SK-N-SH treated with all-trans-retinoic acid at 6 μM for 48 hours (cell line): ENCODE measurements at regions not wholly inside any gene's neighbourhood (a gene's known extent, or its start where the extent isn't known, plus 50 kb on each side); places are given as distances from the start of the nearest gene placed in this dataset.

Experiments used
- ATAC-seq: fragments of 200-7000 bp; cut with Tn5 transposase; 3 replicates; pipeline ENCODE4 v1.9.1; 2020; ENCODE audit warnings: mild to moderate bottlenecking, moderate library complexity
- ARNTL ChIP-seq: fragments of 450-650 bp; formaldehyde crosslinking; IDR thresholded peaks from 2 replicates; pipeline ENCODE4 v1.5.0; 2020; ENCODE audit warnings: low read depth, mild to moderate bottlenecking, moderate library complexity, borderline replicate concordance
- BACH2 ChIP-seq: fragments of 250-450 bp; sonication (Bioruptor Pico); IDR thresholded peaks from 2 replicates; pipeline ENCODE4 v1.9.0; 2021; ENCODE audit warnings: mild to moderate bottlenecking, borderline replicate concordance
- CSDC2 ChIP-seq: fragments of 250-450 bp; sonication (Bioruptor Pico); IDR thresholded peaks from 2 replicates; pipeline ENCODE4 v1.5.0; 2020; ENCODE audit warnings: mild to moderate bottlenecking, moderate library complexity
- GLIS3 ChIP-seq: fragments of 250-450 bp; sonication (Bioruptor Pico); IDR thresholded peaks from 2 replicates; pipeline ENCODE4 v1.5.0; 2020; ENCODE audit warnings: mild to moderate bottlenecking, moderate library complexity
- PPARA ChIP-seq: fragments of 250-450 bp; sonication (Bioruptor Pico); IDR thresholded peaks from 2 replicates; pipeline ENCODE4 v1.5.0; 2020; ENCODE audit warnings: mild to moderate bottlenecking, borderline replicate concordance
- SNAI2 ChIP-seq: fragments of 250-450 bp; sonication (Bioruptor Pico); IDR thresholded peaks from 2 replicates; pipeline ENCODE4 v1.5.0; 2020; ENCODE audit warnings: mild to moderate bottlenecking, moderate library complexity
- ZC3H10 ChIP-seq: fragments of 250-450 bp; sonication (Bioruptor Pico); IDR thresholded peaks from 2 replicates; pipeline ENCODE4 v1.5.1; 2021; ENCODE audit warnings: mild to moderate bottlenecking, moderate library complexity
- ZFP3 ChIP-seq: fragments of 250-450 bp; sonication (Bioruptor Pico); IDR thresholded peaks from 2 replicates; pipeline ENCODE4 v1.5.0; 2020; ENCODE audit warnings: mild to moderate bottlenecking, moderate library complexity
- ZFP30 ChIP-seq: fragments of 450-650 bp; formaldehyde crosslinking; IDR thresholded peaks from 2 replicates; pipeline ENCODE4 v1.5.0; 2022; ENCODE audit warnings: mild to moderate bottlenecking, moderate library complexity
- ZNF70 ChIP-seq: fragments of 450-650 bp; formaldehyde crosslinking; IDR thresholded peaks from 2 replicates; pipeline ENCODE4 v1.5.0; 2020; ENCODE audit warnings: mild to moderate bottlenecking, moderate library complexity
- ZNF8 ChIP-seq: fragments of 450-650 bp; formaldehyde crosslinking; IDR thresholded peaks from 2 replicates; pipeline ENCODE4 v1.5.0; 2020; ENCODE audit warnings: mild to moderate bottlenecking, moderate library complexity
- TF ChIP-seq, protein P1 (sequence below): fragments of 250-450 bp; sonication (Bioruptor Pico); IDR thresholded peaks from 2 replicates; pipeline ENCODE4 v1.5.1; 2021; ENCODE audit warnings: mild to moderate bottlenecking, moderate library complexity
- TF ChIP-seq, protein P2 (sequence below): fragments of 250-450 bp; sonication (Bioruptor Pico); IDR thresholded peaks from 2 replicates; pipeline ENCODE4 v1.8.0; 2021; ENCODE audit warnings: low read depth, mild to moderate bottlenecking, moderate library complexity, borderline replicate concordance
- TF ChIP-seq, protein P3 (sequence below): fragments of 250-450 bp; sonication (Bioruptor Pico); IDR thresholded peaks from 2 replicates; pipeline ENCODE4 v1.8.0; 2020; ENCODE audit warnings: mild to moderate bottlenecking, moderate library complexity, borderline replicate concordance
- TF ChIP-seq, protein P4 (sequence below): fragments of 250-450 bp; sonication (Bioruptor Pico); IDR thresholded peaks from 2 replicates; pipeline ENCODE4 v1.5.1; 2020; ENCODE audit warnings: low read depth, mild to moderate bottlenecking, moderate library complexity

DNA sequence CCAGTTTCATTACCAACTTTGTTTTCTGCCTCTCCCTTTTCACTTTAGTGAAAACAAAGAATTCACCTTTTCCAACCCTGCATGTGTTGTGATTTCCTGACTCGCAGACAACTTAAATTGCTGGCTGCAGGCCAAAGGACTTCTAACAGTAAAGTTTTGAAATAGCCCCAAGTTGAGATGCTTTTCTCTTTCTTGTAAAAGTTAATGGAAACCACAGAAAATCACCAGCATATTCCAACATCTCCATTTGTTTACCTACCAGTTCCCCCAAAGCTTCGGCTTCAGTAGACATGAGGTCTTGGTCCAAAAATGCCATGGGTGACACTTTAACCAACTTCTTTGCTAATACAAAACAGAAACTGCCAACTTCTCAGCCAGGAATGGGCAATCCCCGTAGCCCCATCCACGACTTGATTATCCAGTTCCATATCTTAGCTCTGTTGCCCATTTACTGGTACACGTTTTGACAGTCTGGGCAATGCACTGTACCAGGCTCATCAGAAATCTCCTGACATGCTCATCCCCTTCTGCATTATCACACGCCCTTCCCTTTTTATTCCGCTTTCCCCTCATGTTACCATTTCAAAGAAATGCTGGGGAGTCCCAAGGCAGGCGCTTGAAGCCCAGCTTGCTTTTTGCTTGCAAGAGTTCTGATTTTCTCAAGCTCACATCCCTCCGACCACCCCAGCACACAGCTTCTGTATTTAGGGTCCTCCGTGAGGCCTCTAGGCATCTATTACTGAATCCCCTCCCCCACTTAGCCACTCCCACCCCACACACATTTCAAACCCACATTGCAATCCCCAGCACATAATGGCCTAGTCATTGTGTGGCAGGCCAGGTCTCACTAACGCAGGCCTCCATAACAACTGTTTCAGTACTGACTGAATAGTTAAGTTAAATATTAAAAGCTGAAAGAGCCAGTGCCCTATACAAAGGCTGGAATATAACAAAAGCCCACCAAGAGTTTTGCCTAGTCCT lies 137.9 kb upstream of the S100G start:
- ATAC-seq = peak; percentile 47
- TF ChIP-seq ARNTL (CRISPR knock-in tag) (no peak), ZFP30 (CRISPR knock-in tag) (no peak), BACH2 (CRISPR knock-in tag) (no peak), CSDC2 (CRISPR knock-in tag) (no peak), ZNF70 (no peak), PPARA (CRISPR knock-in tag) (no peak), SNAI2 (CRISPR knock-in tag) (no peak)
- TF ChIP-seq, protein P1, sequence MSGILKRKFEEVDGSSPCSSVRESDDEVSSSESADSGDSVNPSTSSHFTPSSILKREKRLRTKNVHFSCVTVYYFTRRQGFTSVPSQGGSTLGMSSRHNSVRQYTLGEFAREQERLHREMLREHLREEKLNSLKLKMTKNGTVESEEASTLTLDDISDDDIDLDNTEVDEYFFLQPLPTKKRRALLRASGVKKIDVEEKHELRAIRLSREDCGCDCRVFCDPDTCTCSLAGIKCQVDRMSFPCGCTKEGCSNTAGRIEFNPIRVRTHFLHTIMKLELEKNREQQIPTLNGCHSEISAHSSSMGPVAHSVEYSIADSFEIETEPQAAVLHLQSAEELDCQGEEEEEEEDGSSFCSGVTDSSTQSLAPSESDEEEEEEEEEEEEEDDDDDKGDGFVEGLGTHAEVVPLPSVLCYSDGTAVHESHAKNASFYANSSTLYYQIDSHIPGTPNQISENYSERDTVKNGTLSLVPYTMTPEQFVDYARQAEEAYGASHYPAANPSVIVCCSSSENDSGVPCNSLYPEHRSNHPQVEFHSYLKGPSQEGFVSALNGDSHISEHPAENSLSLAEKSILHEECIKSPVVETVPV = no peak
- TF ChIP-seq, protein P2, sequence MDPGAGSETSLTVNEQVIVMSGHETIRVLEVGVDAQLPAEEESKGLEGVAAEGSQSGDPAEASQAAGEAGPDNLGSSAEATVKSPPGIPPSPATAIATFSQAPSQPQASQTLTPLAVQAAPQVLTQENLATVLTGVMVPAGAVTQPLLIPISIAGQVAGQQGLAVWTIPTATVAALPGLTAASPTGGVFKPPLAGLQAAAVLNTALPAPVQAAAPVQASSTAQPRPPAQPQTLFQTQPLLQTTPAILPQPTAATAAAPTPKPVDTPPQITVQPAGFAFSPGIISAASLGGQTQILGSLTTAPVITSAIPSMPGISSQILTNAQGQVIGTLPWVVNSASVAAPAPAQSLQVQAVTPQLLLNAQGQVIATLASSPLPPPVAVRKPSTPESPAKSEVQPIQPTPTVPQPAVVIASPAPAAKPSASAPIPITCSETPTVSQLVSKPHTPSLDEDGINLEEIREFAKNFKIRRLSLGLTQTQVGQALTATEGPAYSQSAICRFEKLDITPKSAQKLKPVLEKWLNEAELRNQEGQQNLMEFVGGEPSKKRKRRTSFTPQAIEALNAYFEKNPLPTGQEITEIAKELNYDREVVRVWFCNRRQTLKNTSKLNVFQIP = no peak
- TF ChIP-seq, protein P3, sequence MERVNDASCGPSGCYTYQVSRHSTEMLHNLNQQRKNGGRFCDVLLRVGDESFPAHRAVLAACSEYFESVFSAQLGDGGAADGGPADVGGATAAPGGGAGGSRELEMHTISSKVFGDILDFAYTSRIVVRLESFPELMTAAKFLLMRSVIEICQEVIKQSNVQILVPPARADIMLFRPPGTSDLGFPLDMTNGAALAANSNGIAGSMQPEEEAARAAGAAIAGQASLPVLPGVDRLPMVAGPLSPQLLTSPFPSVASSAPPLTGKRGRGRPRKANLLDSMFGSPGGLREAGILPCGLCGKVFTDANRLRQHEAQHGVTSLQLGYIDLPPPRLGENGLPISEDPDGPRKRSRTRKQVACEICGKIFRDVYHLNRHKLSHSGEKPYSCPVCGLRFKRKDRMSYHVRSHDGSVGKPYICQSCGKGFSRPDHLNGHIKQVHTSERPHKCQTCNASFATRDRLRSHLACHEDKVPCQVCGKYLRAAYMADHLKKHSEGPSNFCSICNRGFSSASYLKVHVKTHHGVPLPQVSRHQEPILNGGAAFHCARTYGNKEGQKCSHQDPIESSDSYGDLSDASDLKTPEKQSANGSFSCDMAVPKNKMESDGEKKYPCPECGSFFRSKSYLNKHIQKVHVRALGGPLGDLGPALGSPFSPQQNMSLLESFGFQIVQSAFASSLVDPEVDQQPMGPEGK = no peak
- TF ChIP-seq, protein P4, sequence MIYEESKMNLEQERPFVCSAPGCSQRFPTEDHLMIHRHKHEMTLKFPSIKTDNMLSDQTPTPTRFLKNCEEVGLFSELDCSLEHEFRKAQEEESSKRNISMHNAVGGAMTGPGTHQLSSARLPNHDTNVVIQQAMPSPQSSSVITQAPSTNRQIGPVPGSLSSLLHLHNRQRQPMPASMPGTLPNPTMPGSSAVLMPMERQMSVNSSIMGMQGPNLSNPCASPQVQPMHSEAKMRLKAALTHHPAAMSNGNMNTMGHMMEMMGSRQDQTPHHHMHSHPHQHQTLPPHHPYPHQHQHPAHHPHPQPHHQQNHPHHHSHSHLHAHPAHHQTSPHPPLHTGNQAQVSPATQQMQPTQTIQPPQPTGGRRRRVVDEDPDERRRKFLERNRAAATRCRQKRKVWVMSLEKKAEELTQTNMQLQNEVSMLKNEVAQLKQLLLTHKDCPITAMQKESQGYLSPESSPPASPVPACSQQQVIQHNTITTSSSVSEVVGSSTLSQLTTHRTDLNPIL (CRISPR knock-in tag) = no peak

DNA sequence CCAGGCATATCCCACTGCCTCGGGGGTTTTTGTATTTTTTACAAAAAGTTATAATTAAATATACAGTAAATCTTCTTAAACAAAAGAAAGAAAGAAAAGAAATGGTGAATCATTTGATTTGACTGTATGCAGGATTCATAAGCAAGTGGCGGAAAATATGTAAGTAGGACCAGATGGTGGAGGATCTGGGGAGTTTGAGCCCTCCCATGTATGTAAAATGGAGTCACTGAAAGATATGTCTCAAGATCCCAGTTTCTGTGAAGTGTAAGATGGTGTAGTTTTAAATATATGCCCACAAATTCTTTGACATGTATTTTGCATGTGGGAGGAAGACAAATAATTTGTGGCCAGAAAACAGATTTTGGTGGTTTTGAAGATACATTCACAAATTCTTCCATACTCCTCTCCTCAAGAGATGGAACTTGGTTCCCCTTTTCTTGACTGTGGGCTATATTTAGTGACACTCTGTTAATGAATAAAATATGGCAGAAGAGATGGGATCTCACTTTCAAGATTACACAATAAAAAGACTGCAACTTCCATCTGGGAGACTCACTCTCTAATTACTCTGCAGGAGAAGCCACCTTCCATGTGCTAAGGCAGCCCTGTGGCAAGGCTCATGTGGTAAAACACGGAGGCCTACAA lies 133.6 kb upstream of the S100G start:
- ATAC-seq = peak; percentile 47

More for the DNA sequence above, 133.6 kb upstream of the S100G start:
- TF ChIP-seq GLIS3 (CRISPR knock-in tag) (no peak), ZFP30 (CRISPR knock-in tag) (no peak), ZFP3 (no peak), ZNF8 (CRISPR knock-in tag) (no peak), ZC3H10 (CRISPR knock-in tag) (no peak), ARNTL (CRISPR knock-in tag) (no peak)
- TF ChIP-seq, protein P1 = no peak
- TF ChIP-seq, protein P4 (CRISPR knock-in tag) = no peak
- TF ChIP-seq, protein P3 = no peak
- TF ChIP-seq, protein P2 = no peak
